WTC11 (cell line): ENCODE measurements at regions not wholly inside any gene's neighbourhood (a gene's known extent, or its start where the extent isn't known, plus 50 kb on each side); places are given as distances from the start of the nearest gene placed in this dataset.

Experiments used
- ATAC-seq: fragments of 200-7000 bp; cut with Tn5 transposase; 2 replicates; pipeline ENCODE4 v1.10.0; 2021; ENCODE audit warnings: mild to moderate bottlenecking, moderate library complexity
- CTCF ChIA-PET: fragments of 300-600 bp; sonication (Branson Sonifier 250); formaldehyde crosslinking; loops from one replicate; lab custom pipeline; 2021; ENCODE audit warnings: antibody characterized with exemption; lab: Charles Lee
- POLR2A ChIA-PET: fragments of 350-600 bp; sonication (Branson Sonifier 250); formaldehyde crosslinking; loops from one replicate; lab custom pipeline; 2021; ENCODE audit warnings: antibody characterized with exemption; lab: Charles Lee
- DNase-seq: peaks from one replicate; pipeline ENCODE4 v3.0.0; 2021; ENCODE audit warnings: low spot score
- H3K27ac Mint-ChIP-seq: 2 replicates; pipeline ENCODE4 v1.8.0; 2021; ENCODE audit warnings: mixed read lengths
- H3K27me3 Mint-ChIP-seq: 2 replicates; pipeline ENCODE4 v1.8.0; 2021; ENCODE audit warnings: low read depth, mild to moderate bottlenecking, moderate library complexity, mixed read lengths
- H3K36me3 Mint-ChIP-seq: 2 replicates; pipeline ENCODE4 v1.8.0; 2021; ENCODE audit warnings: mixed read lengths
- H3K4me1 Mint-ChIP-seq: 2 replicates; pipeline ENCODE4 v1.8.0; 2022; ENCODE audit warnings: mixed read lengths
- H3K4me3 Mint-ChIP-seq: 2 replicates; pipeline ENCODE4 v1.8.0; 2021; ENCODE audit warnings: mild to moderate bottlenecking, moderate library complexity, mixed read lengths
- H3K9me3 Mint-ChIP-seq: 2 replicates; pipeline ENCODE4 v1.8.0; 2021; ENCODE audit warnings: mixed read lengths
- CTCF ChIP-seq: fragments of 200-600 bp; IDR thresholded peaks from 2 replicates; pipeline ENCODE4 v1.8.0; 2022; ENCODE audit warnings: antibody characterized with exemption
- HMGA2 ChIP-seq: fragments of 250-450 bp; sonication (Bioruptor Pico); IDR thresholded peaks from 2 replicates; pipeline ENCODE4 v1.4.0; 2021; ENCODE audit warnings: mild to moderate bottlenecking, moderate library complexity
- IRF2 ChIP-seq: sonication (generic); formaldehyde crosslinking; IDR thresholded peaks from 2 replicates; pipeline ENCODE4 v1.8.0; 2022; ENCODE audit warnings: low read depth, missing genetic modification reagents, borderline replicate concordance
- JAZF1 ChIP-seq: fragments of 250-450 bp; sonication (Bioruptor Pico); IDR thresholded peaks from 2 replicates; pipeline ENCODE4 v1.9.0; 2021; ENCODE audit warnings: moderate library complexity, mild to moderate bottlenecking, inconsistent platforms
- JUN ChIP-seq: sonication (generic); formaldehyde crosslinking; IDR thresholded peaks from 2 replicates; pipeline ENCODE4 v1.8.0; 2023; ENCODE audit warnings: mild to moderate bottlenecking, missing genetic modification reagents
- NR1H2 ChIP-seq: sonication (generic); formaldehyde crosslinking; IDR thresholded peaks from 2 replicates; pipeline ENCODE4 v1.9.0; 2021; ENCODE audit warnings: mild to moderate bottlenecking, moderate library complexity, missing genetic modification reagents
- OVOL2 ChIP-seq: fragments of 250-450 bp; sonication (Bioruptor Pico); IDR thresholded peaks from 2 replicates; pipeline ENCODE4 v1.9.0; 2021; ENCODE audit warnings: mild to moderate bottlenecking, borderline replicate concordance
- RELA ChIP-seq: sonication (generic); formaldehyde crosslinking; IDR thresholded peaks from 2 replicates; pipeline ENCODE4 v1.8.1; 2022; ENCODE audit warnings: missing genetic modification reagents, mild to moderate bottlenecking, borderline replicate concordance
- SP1 ChIP-seq: sonication (generic); formaldehyde crosslinking; conservative IDR thresholded peaks from 2 replicates; pipeline ENCODE4 v1.8.1; 2022; ENCODE audit warnings: missing genetic modification reagents
- TEAD4 ChIP-seq: sonication (generic); formaldehyde crosslinking; IDR thresholded peaks from 2 replicates; pipeline ENCODE4 v1.8.0; 2022; ENCODE audit warnings: mild to moderate bottlenecking, missing genetic modification reagents
- TP53 ChIP-seq: sonication (generic); formaldehyde crosslinking; IDR thresholded peaks from 2 replicates; pipeline ENCODE4 v1.8.1; 2023; ENCODE audit warnings: mild to moderate bottlenecking, missing genetic modification reagents
- ZMAT4 ChIP-seq: fragments of 250-450 bp; sonication (Bioruptor Pico); IDR thresholded peaks from 2 replicates; pipeline ENCODE4 v1.9.0; 2021; ENCODE audit warnings: mild to moderate bottlenecking
- TF ChIP-seq, protein P1 (sequence below): sonication (generic); formaldehyde crosslinking; IDR thresholded peaks from 2 replicates; pipeline ENCODE4 v1.8.0; 2022; ENCODE audit warnings: mild to moderate bottlenecking, missing genetic modification reagents
- TF ChIP-seq, protein P2 (sequence below): sonication (generic); formaldehyde crosslinking; IDR thresholded peaks from 2 replicates; pipeline ENCODE4 v1.8.0; 2023; ENCODE audit warnings: missing genetic modification reagents, mild to moderate bottlenecking, borderline replicate concordance

- TF ChIP-seq, protein P1, sequence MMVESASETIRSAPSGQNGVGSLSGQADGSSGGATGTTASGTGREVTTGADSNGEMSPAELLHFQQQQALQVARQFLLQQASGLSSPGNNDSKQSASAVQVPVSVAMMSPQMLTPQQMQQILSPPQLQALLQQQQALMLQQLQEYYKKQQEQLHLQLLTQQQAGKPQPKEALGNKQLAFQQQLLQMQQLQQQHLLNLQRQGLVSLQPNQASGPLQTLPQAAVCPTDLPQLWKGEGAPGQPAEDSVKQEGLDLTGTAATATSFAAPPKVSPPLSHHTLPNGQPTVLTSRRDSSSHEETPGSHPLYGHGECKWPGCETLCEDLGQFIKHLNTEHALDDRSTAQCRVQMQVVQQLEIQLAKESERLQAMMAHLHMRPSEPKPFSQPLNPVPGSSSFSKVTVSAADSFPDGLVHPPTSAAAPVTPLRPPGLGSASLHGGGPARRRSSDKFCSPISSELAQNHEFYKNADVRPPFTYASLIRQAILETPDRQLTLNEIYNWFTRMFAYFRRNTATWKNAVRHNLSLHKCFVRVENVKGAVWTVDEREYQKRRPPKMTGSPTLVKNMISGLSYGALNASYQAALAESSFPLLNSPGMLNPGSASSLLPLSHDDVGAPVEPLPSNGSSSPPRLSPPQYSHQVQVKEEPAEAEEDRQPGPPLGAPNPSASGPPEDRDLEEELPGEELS (CRISPR knock-in tag): no peak
- TF ChIP-seq CTCF: no peak
Observed at GRCh38 chr12:5294274-5295070, 137.4 kb upstream of the NTF3 start (continued).

- no peak for DNase-seq
- peaks cover 10% of the 10 kb centered on the region for H3K9me3 Mint-ChIP-seq
- ChIA-PET CTCF (no interaction called here), POLR2A (no interaction called here)
- H3K4me1 Mint-ChIP-seq: peaks cover 29% of the 10 kb centered on the region
- ATAC-seq: no peak
- H3K4me3 Mint-ChIP-seq: no peak overlapping the region
- TF ChIP-seq JUN: no peak
- TF ChIP-seq NR1H2 (CRISPR knock-in tag): no peak
- TF ChIP-seq, all 79 proteins: peak for 0
- H3K27ac Mint-ChIP-seq: no peak overlapping the region
- H3K27me3 Mint-ChIP-seq: no peaks in the 10 kb centered on the region
- peaks cover 23% of the 10 kb centered on the region for H3K36me3 Mint-ChIP-seq
Observed at GRCh38 chr12:5295151-5295550, 136.8 kb upstream of the NTF3 start.

GRCh38 chr12:5295996-5296395 lies 135.9 kb upstream of the NTF3 start:
- Mint-ChIP-seq H3K36me3 (peaks cover 20% of the 10 kb centered on the region), H3K27me3 (no peaks in the 10 kb centered on the region), H3K27ac (no peak overlapping the region)
- POLR2A ChIA-PET: no interaction called here
- TF ChIP-seq JAZF1 (CRISPR knock-in tag) (no peak), ZMAT4 (no peak), TP53 (no peak), OVOL2 (CRISPR knock-in tag) (no peak), SP1 (CRISPR knock-in tag) (no peak), HMGA2 (no peak), IRF2 (CRISPR knock-in tag) (no peak), TEAD4 (CRISPR knock-in tag) (no peak), RELA (CRISPR knock-in tag) (no peak)
- TF ChIP-seq, protein P2, sequence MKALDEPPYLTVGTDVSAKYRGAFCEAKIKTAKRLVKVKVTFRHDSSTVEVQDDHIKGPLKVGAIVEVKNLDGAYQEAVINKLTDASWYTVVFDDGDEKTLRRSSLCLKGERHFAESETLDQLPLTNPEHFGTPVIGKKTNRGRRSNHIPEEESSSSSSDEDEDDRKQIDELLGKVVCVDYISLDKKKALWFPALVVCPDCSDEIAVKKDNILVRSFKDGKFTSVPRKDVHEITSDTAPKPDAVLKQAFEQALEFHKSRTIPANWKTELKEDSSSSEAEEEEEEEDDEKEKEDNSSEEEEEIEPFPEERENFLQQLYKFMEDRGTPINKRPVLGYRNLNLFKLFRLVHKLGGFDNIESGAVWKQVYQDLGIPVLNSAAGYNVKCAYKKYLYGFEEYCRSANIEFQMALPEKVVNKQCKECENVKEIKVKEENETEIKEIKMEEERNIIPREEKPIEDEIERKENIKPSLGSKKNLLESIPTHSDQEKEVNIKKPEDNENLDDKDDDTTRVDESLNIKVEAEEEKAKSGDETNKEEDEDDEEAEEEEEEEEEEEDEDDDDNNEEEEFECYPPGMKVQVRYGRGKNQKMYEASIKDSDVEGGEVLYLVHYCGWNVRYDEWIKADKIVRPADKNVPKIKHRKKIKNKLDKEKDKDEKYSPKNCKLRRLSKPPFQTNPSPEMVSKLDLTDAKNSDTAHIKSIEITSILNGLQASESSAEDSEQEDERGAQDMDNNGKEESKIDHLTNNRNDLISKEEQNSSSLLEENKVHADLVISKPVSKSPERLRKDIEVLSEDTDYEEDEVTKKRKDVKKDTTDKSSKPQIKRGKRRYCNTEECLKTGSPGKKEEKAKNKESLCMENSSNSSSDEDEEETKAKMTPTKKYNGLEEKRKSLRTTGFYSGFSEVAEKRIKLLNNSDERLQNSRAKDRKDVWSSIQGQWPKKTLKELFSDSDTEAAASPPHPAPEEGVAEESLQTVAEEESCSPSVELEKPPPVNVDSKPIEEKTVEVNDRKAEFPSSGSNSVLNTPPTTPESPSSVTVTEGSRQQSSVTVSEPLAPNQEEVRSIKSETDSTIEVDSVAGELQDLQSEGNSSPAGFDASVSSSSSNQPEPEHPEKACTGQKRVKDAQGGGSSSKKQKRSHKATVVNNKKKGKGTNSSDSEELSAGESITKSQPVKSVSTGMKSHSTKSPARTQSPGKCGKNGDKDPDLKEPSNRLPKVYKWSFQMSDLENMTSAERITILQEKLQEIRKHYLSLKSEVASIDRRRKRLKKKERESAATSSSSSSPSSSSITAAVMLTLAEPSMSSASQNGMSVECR (CRISPR knock-in tag): no peak
- TF ChIP-seq, all 79 proteins: peak for 0
- CTCF ChIA-PET: no interaction called here
- no peak for DNase-seq
- Mint-ChIP-seq H3K4me3 (no peak overlapping the region), H3K9me3 (peaks cover 7% of the 10 kb centered on the region), H3K4me1 (peaks cover 24% of the 10 kb centered on the region)
- ATAC-seq: no peak
